K562 (cell line): ENCODE measurements at regions not wholly inside any gene's neighbourhood (a gene's known extent, or its start where the extent isn't known, plus 50 kb on each side); places are given as distances from the start of the nearest gene placed in this dataset.

Experiments used
- ADNP ChIP-seq: fragments of 200-800 bp; sonication (Bioruptor generic); IDR thresholded peaks from 2 replicates; pipeline ENCODE4 v1.6.1; 2016; ENCODE audit warnings: missing genetic modification characterization, missing compliant biosample characterization
- CREBBP ChIP-seq: IDR thresholded peaks from one replicate; pipeline ENCODE4 v1.6.1; 2012; ENCODE audit warnings: low read depth, mild to moderate bottlenecking, control low read depth, inconsistent platforms, low read length
- GTF2E2 ChIP-seq: fragments of 200-800 bp; sonication (Bioruptor generic); IDR thresholded peaks from 2 replicates; pipeline ENCODE4 v1.6.1; 2016; ENCODE audit warnings: missing genetic modification characterization, missing compliant biosample characterization
- HDAC1 ChIP-seq, 2 experiments: fragments of 450-650 bp; IDR thresholded peaks; 2 replicates each; pipeline ENCODE4 v1.6.1; 2016 to 2017; ENCODE audit warnings: inconsistent platforms in 1 of 2, mild to moderate bottlenecking in 1 of 2, moderate library complexity in 1 of 2
- HIVEP1 ChIP-seq: fragments of 250-450 bp; sonication (Bioruptor Pico); IDR thresholded peaks from 2 replicates; pipeline ENCODE4 v1.4.0; 2020; ENCODE audit warnings: mild to moderate bottlenecking
- HMG20B ChIP-seq: fragments of 250-450 bp; sonication (Bioruptor Pico); IDR thresholded peaks from 2 replicates; pipeline ENCODE4 v1.5.0; 2021; ENCODE audit warnings: mild to moderate bottlenecking
- HNRNPK ChIP-seq: fragments of 200-400 bp; formaldehyde crosslinking; IDR thresholded peaks from one replicate; pipeline ENCODE4 v1.6.1; 2018; ENCODE audit warnings: mild to moderate bottlenecking, low read depth, low read length; ENCODE audit not compliant: poor library complexity, severe bottlenecking
- IFI16 ChIP-seq: fragments of 250-450 bp; sonication (Bioruptor Pico); IDR thresholded peaks from 2 replicates; pipeline ENCODE4 v2.1.2; 2022; ENCODE audit warnings: mild to moderate bottlenecking, inconsistent platforms
- MAZ ChIP-seq, 2 experiments: fragments of 450-650 bp in 1 of 2; sonication (generic) in 1 of 2; formaldehyde crosslinking; IDR thresholded peaks in 1 of 2; conservative IDR thresholded peaks in 1 of 2; 2 replicates each; pipeline versions ENCODE4 v1.4.0 to v1.5.0; 2020; ENCODE audit warnings: mild to moderate bottlenecking in 1 of 2, missing genetic modification reagents in 1 of 2
- MECOM ChIP-seq: fragments of 250-450 bp; sonication (Bioruptor Pico); IDR thresholded peaks from 2 replicates; pipeline ENCODE4 v1.8.0; 2022; ENCODE audit warnings: inconsistent platforms
- NCOA1 ChIP-seq: fragments of 450-650 bp; IDR thresholded peaks from 2 replicates; pipeline ENCODE4 v1.6.1; 2016; ENCODE audit warnings: low read depth
- NR1H2 ChIP-seq: sonication (generic); formaldehyde crosslinking; IDR thresholded peaks from 2 replicates; pipeline ENCODE4 v1.4.0; 2020; ENCODE audit warnings: mild to moderate bottlenecking, missing genetic modification reagents
- PHF8 ChIP-seq: fragments of 200-600 bp; sonication (generic); IDR thresholded peaks from 2 replicates; pipeline ENCODE4 v1.6.1; 2012; ENCODE audit warnings: mixed run types, mild to moderate bottlenecking, inconsistent platforms, low read length, moderate library complexity, borderline replicate concordance
- SIX5 ChIP-seq, 2 experiments: IDR thresholded peaks; 2 replicates each; pipeline ENCODE4 v1.6.1; 2011; ENCODE audit warnings: low read length in 2 of 2, borderline replicate concordance in 1 of 2, low read depth in 1 of 2, mild to moderate bottlenecking in 1 of 2, moderate library complexity in 1 of 2; ENCODE audit not compliant: insufficient read depth in 1 of 2
- SLC30A9 ChIP-seq: fragments of 250-450 bp; sonication (Bioruptor Pico); IDR thresholded peaks from 2 replicates; pipeline ENCODE4 v1.8.0; 2022; ENCODE audit warnings: mild to moderate bottlenecking, moderate library complexity
- SMAD2 ChIP-seq: fragments of 150-350 bp; IDR thresholded peaks from 2 replicates; pipeline ENCODE4 v1.6.1; 2014; ENCODE audit warnings: low read depth, mild to moderate bottlenecking, low read length
- SNIP1 ChIP-seq: fragments of 450-650 bp; IDR thresholded peaks from 2 replicates; pipeline ENCODE4 v1.7.1; 2017; ENCODE audit warnings: low read depth, mild to moderate bottlenecking
- TAF9B ChIP-seq: fragments of 450-650 bp; IDR thresholded peaks from 2 replicates; pipeline ENCODE4 v1.6.1; 2018; ENCODE audit warnings: mild to moderate bottlenecking; ENCODE audit not compliant: partially characterized antibody
- TBP ChIP-seq: optimal IDR thresholded peaks from 2 replicates; pipeline ENCODE3; 2011; ENCODE audit warnings: low read depth, low read length, improper control_type of control experiment
- TCF7 ChIP-seq: sonication (generic); IDR thresholded peaks from 2 replicates; pipeline ENCODE4 v1.6.1; 2016; ENCODE audit warnings: antibody characterized with exemption, borderline replicate concordance
- TEAD1 ChIP-seq, 2 experiments: fragments of 450-650 bp in 1 of 2; sonication (generic) in 1 of 2; formaldehyde crosslinking; IDR thresholded peaks; 2 replicates each; pipeline versions ENCODE4 v1.4.0 to v1.8.0; 2020 to 2022; ENCODE audit warnings: mild to moderate bottlenecking in 2 of 2, missing genetic modification reagents in 1 of 2
- ZFPM2 ChIP-seq: fragments of 250-450 bp; sonication (Bioruptor Pico); IDR thresholded peaks from 2 replicates; pipeline ENCODE4 v1.5.1; 2022; ENCODE audit warnings: mild to moderate bottlenecking
- ZNF133 ChIP-seq: fragments of 250-450 bp; sonication (Bioruptor Pico); IDR thresholded peaks from 2 replicates; pipeline ENCODE4 v1.4.0; 2020; ENCODE audit warnings: mild to moderate bottlenecking
- ZNF212 ChIP-seq: fragments of 450-650 bp; formaldehyde crosslinking; IDR thresholded peaks from 2 replicates; pipeline ENCODE4 v1.4.0; 2020; ENCODE audit warnings: mild to moderate bottlenecking
- ZNF324 ChIP-seq: fragments of 250-450 bp; sonication (Bioruptor Pico); IDR thresholded peaks from 2 replicates; pipeline ENCODE4 v1.4.0; 2020; ENCODE audit warnings: mild to moderate bottlenecking
- ZNF444 ChIP-seq: fragments of 250-450 bp; sonication (Bioruptor Pico); IDR thresholded peaks from 2 replicates; pipeline ENCODE4 v1.4.0; 2020; ENCODE audit warnings: mild to moderate bottlenecking, moderate library complexity
- ZNF695 ChIP-seq: fragments of 450-650 bp; formaldehyde crosslinking; IDR thresholded peaks from 2 replicates; pipeline ENCODE4 v1.4.0; 2020; ENCODE audit warnings: mild to moderate bottlenecking, moderate library complexity
- ZNF76 ChIP-seq: fragments of 250-450 bp; sonication (Bioruptor Pico); IDR thresholded peaks from 2 replicates; pipeline ENCODE4 v1.4.0; 2020; ENCODE audit warnings: mild to moderate bottlenecking, moderate library complexity, borderline replicate concordance
- TF ChIP-seq, protein P1 (sequence below): fragments of 250-450 bp; sonication (Bioruptor Pico); IDR thresholded peaks from 2 replicates; pipeline ENCODE4 v1.4.0; 2020; ENCODE audit warnings: borderline replicate concordance

DNA sequence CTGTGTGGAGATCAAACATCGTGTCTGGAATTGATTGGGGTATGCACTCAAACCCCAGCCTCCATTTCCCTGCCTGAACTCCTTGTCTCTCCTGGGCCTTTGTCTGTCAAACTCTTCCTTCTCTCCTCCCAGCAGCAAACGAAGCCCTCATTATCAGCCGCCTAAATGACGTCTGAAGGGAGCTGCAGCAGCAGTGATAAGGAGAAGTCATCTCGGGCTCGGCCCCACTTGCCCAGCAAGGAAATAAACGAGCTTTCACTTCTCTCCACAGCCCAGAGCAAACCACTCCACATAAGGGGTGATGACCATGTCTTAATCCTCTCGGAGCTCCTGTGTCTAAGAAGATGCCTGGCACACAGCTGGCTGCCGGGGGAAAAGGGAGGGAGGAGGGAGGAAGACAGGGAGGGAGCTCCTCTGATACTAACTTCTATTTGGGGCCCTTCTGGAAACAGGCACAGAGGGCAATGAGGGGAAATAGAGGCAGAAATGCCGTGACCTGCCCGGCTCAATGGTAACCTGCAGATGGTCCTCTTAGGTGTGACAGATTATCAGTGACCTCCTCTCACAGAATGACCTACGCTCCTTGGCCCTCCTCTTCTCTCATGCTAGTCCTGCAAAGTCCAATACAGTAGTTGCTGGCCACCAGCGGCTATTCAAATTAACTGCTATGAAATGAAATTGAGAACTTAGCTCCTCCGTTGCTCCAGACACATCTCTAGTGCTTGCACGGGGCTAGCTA lies 100.4 kb downstream of the PXDC1 start (continued):
- no peak for TF ChIP-seq ZFPM2
- peak; percentile 88 for TF ChIP-seq NCOA1
- TF ChIP-seq SNIP1, result no peak
- no peak for TF ChIP-seq IFI16
- no peak for TF ChIP-seq ZNF76 (CRISPR knock-in tag)
- TF ChIP-seq GTF2E2 (tag), result no peak
- TF ChIP-seq TEAD1 (CRISPR knock-in tag; IDR thresholded peaks at IDR 0.05), result 0 out of 4 replicates have a peak, but pooled peaks of 1 of the 2 experiments have one; percentile 16
- no peak for TF ChIP-seq ZNF133 (CRISPR knock-in tag)
- TF ChIP-seq TAF9B, result no peak
- TF ChIP-seq NR1H2 (CRISPR knock-in tag), result no peak
- no peak for TF ChIP-seq ADNP (tag)
- TF ChIP-seq SMAD2, result no peak
- TF ChIP-seq CREBBP, result no peak
- TF ChIP-seq HIVEP1, result no peak
- TF ChIP-seq HDAC1 (IDR thresholded peaks at IDR 0.05), result peak in 1 of 2 experiments; percentile 67; a peak in 2 of 4 replicates
- no peak for TF ChIP-seq ZNF444
- TF ChIP-seq SIX5 (IDR thresholded peaks at IDR 0.05; ENCODE audit: borderline replicate concordance in 1 of 2, insufficient read depth in 1 of 2, low read depth in 1 of 2, low read length in 2 of 2), result no peak
- TF ChIP-seq, protein P1, sequence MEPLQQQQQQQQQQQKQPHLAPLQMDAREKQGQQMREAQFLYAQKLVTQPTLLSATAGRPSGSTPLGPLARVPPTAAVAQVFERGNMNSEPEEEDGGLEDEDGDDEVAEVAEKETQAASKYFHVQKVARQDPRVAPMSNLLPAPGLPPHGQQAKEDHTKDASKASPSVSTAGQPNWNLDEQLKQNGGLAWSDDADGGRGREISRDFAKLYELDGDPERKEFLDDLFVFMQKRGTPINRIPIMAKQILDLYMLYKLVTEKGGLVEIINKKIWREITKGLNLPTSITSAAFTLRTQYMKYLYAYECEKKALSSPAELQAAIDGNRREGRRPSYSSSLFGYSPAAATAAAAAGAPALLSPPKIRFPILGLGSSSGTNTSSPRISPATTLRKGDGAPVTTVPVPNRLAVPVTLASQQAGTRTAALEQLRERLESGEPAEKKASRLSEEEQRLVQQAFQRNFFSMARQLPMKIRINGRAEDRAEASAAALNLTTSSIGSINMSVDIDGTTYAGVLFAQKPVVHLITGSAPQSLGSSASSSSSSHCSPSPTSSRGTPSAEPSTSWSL (CRISPR knock-in tag), result no peak
- TF ChIP-seq MAZ (CRISPR knock-in tag; conservative IDR thresholded peaks at IDR 0.05 in 1 of 2, IDR thresholded peaks at IDR 0.05 in 1 of 2), result peak in 1 of 2 experiments; percentile 54; a peak in 2 of 4 replicates
- TF ChIP-seq ZNF212 (CRISPR knock-in tag), result no peak
- no peak for TF ChIP-seq MECOM (CRISPR knock-in tag)
- peak; percentile 22; the same call in 1 of the 2 replicates for TF ChIP-seq PHF8
- peak; percentile 77 for TF ChIP-seq TBP
- TF ChIP-seq TCF7, result no peak
- TF ChIP-seq HNRNPK, result no peak
- no peak for TF ChIP-seq HMG20B
- no peak for TF ChIP-seq ZNF324
- no peak for TF ChIP-seq SLC30A9 (CRISPR knock-in tag)
- TF ChIP-seq ZNF695 (CRISPR knock-in tag), result no peak
